Liver (tissue), 7 donors: ENCODE measurements at regions not wholly inside any gene's neighbourhood (a gene's known extent, or its start where the extent isn't known, plus 50 kb on each side); places are given as distances from the start of the nearest gene placed in this dataset.

Source experiments
- DNase-seq: peaks from one replicate; pipeline ENCODE4 v3.0.0-alpha.2; 2017; ENCODE audit warnings: low spot score
- H3K27ac ChIP-seq, 2 donors: one replicate each; pipeline ENCODE4 v1.7.0; 2013; ENCODE audit warnings: inconsistent platforms in 2 of 2, low read length in 2 of 2, control low read depth in 1 of 2, low read depth in 1 of 2, mild to moderate bottlenecking in 1 of 2
- H3K27me3 ChIP-seq, 4 donors: one replicate each; pipeline versions ENCODE4 v1.6.1 to v1.7.0; 2013; ENCODE audit warnings: low read length in 3 of 4, inconsistent platforms in 1 of 4, mild to moderate bottlenecking in 1 of 4, moderate library complexity in 1 of 4; ENCODE audit not compliant: control insufficient read depth in 4 of 4, insufficient read depth in 4 of 4
- H3K36me3 ChIP-seq, 4 donors: one replicate each; pipeline versions ENCODE4 v1.6.1 to v1.7.0; 2013; ENCODE audit warnings: low read length in 3 of 4, mild to moderate bottlenecking in 3 of 4, low read depth in 1 of 4, moderate library complexity in 1 of 4; ENCODE audit not compliant: control insufficient read depth in 4 of 4, insufficient read depth in 3 of 4
- H3K4me1 ChIP-seq, 4 donors: one replicate each; pipeline versions ENCODE4 v1.6.1 to v1.7.0; 2013; ENCODE audit warnings: low read length in 3 of 4, mild to moderate bottlenecking in 3 of 4, moderate library complexity in 1 of 4; ENCODE audit not compliant: control insufficient read depth in 4 of 4, insufficient read depth in 4 of 4
- H3K4me3 ChIP-seq, 3 donors: one replicate each; pipeline versions ENCODE4 v1.6.1 to v1.7.0; 2013; ENCODE audit warnings: low read length in 3 of 3, control low read depth in 1 of 3, low read depth in 1 of 3, mild to moderate bottlenecking in 1 of 3
- H3K9ac ChIP-seq, 2 donors: one replicate each; pipeline ENCODE4 v1.7.0; 2013; ENCODE audit warnings: low read length in 2 of 2, mild to moderate bottlenecking in 2 of 2, moderate library complexity in 2 of 2, control low read depth in 1 of 2, low read depth in 1 of 2
- H3K9me3 ChIP-seq, 4 donors: one replicate each; pipeline versions ENCODE4 v1.6.1 to v1.7.0; 2013; ENCODE audit warnings: low read length in 3 of 4; ENCODE audit not compliant: control insufficient read depth in 4 of 4
- EGR1 ChIP-seq, 2 donors: IDR thresholded peaks; 2 replicates each; pipeline ENCODE4 v1.6.1; 2016 to 2018; ENCODE audit warnings: antibody characterized with exemption in 2 of 2, low read depth in 2 of 2
- FOXA1 ChIP-seq: IDR thresholded peaks from 2 replicates; pipeline ENCODE4 v1.6.1; 2016; ENCODE audit warnings: antibody characterized with exemption
- FOXA2 ChIP-seq: IDR thresholded peaks from 2 replicates; pipeline ENCODE4 v1.6.1; 2016; ENCODE audit warnings: antibody characterized with exemption
- HNF4A ChIP-seq, 2 donors: conservative IDR thresholded peaks; 2 replicates each; pipeline ENCODE4 v1.6.1; 2016; ENCODE audit warnings: antibody characterized with exemption in 2 of 2, mild to moderate bottlenecking in 2 of 2
- HNF4G ChIP-seq: IDR thresholded peaks from 2 replicates; pipeline ENCODE4 v1.6.1; 2016; ENCODE audit warnings: antibody characterized with exemption
- JUND ChIP-seq, 2 donors: IDR thresholded peaks; 2 replicates each; pipeline ENCODE4 v1.6.1; 2016; ENCODE audit warnings: antibody characterized with exemption in 2 of 2
- MAX ChIP-seq: IDR thresholded peaks from 2 replicates; pipeline ENCODE4 v1.6.1; 2016; ENCODE audit warnings: antibody characterized with exemption
- RAD21 ChIP-seq, 2 donors: IDR thresholded peaks; 2 replicates each; pipeline ENCODE4 v1.6.1; 2016; ENCODE audit warnings: antibody characterized with exemption in 2 of 2, mild to moderate bottlenecking in 2 of 2
- REST ChIP-seq: IDR thresholded peaks from 2 replicates; pipeline ENCODE4 v1.6.1; 2016; ENCODE audit warnings: antibody characterized with exemption, mild to moderate bottlenecking
- RXRA ChIP-seq, 2 donors: IDR thresholded peaks; 2 replicates each; pipeline ENCODE4 v1.6.1; 2017 to 2018; ENCODE audit warnings: antibody characterized with exemption in 2 of 2, mild to moderate bottlenecking in 1 of 2
- SP1 ChIP-seq: IDR thresholded peaks from 2 replicates; pipeline ENCODE4 v1.6.1; 2018; ENCODE audit warnings: antibody characterized with exemption, mild to moderate bottlenecking
- TAF1 ChIP-seq: conservative IDR thresholded peaks from 2 replicates; pipeline ENCODE4 v1.6.1; 2016; ENCODE audit warnings: antibody characterized with exemption, mild to moderate bottlenecking
- YY1 ChIP-seq: IDR thresholded peaks from 2 replicates; pipeline ENCODE4 v1.6.1; 2016; ENCODE audit warnings: antibody characterized with exemption, mild to moderate bottlenecking
- WGBS: extraction: QIAGEN DNeasy Blood & Tissue Kit; methylation state at CpG from one replicate; pipeline ENCODE4 v1.1.7; 2013; 5-methylcytosine and 5-hydroxymethylcytosine counted together
- TF ChIP-seq, protein P1 (sequence below): IDR thresholded peaks from 2 replicates; pipeline ENCODE4 v1.6.1; 2016; ENCODE audit warnings: antibody characterized with exemption
- donor health status: healthy.
- donor health status: healthy.
- donor health status: healthy.
- donor health status: healthy.

- DNase-seq = no peak
- no peak overlapping the region for H3K9ac ChIP-seq
- no peak for TF ChIP-seq HNF4G
- no peak for TF ChIP-seq HNF4A (conservative IDR thresholded peaks at IDR 0.05)
- TF ChIP-seq YY1 = no peak
- no peak for TF ChIP-seq MAX
- no peak for TF ChIP-seq FOXA1
- TF ChIP-seq, protein P1, sequence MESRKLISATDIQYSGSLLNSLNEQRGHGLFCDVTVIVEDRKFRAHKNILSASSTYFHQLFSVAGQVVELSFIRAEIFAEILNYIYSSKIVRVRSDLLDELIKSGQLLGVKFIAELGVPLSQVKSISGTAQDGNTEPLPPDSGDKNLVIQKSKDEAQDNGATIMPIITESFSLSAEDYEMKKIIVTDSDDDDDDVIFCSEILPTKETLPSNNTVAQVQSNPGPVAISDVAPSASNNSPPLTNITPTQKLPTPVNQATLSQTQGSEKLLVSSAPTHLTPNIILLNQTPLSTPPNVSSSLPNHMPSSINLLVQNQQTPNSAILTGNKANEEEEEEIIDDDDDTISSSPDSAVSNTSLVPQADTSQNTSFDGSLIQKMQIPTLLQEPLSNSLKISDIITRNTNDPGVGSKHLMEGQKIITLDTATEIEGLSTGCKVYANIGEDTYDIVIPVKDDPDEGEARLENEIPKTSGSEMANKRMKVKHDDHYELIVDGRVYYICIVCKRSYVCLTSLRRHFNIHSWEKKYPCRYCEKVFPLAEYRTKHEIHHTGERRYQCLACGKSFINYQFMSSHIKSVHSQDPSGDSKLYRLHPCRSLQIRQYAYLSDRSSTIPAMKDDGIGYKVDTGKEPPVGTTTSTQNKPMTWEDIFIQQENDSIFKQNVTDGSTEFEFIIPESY = no peak
- no peak for TF ChIP-seq FOXA2
- TF ChIP-seq EGR1 (IDR thresholded peaks at IDR 0.05; ENCODE audit: low read depth in 2 of 2) = no peak
- TF ChIP-seq REST = no peak
- no peaks in the 10 kb centered on the region for H3K27me3 ChIP-seq
- no peak overlapping the region for H3K27ac ChIP-seq
- H3K4me3 ChIP-seq = no peak overlapping the region
- no peaks in the 10 kb centered on the region for H3K4me1 ChIP-seq
- WGBS = 88% methylated on average over 3 of the region's 3 CpGs
- no peaks in the 10 kb centered on the region for H3K36me3 ChIP-seq
- no peaks in the 10 kb centered on the region for H3K9me3 ChIP-seq
These were observed 435.0 kb downstream of the RND3 start for GRCh38 chr2:150052457-150052856.

DNA sequence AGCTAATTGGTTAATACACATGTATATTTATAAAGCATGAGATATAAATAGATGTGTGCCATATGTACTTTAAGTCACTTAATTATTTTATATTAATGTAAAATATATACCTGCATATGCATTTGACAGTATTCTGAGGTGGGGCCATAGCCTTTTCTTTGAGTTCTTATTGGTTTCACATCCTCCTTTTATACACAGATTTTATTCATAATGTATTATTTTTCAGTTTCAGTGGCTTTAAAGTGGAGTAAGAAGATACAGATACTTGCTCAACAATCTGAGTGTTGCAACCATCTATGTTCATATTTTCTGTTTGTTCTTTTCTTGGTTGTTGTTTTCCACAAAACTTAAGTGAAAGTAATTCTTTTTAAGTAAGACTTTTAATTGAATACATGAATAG lies 436.5 kb downstream of the RND3 start:
- TF ChIP-seq TAF1 (no peak), RXRA (IDR thresholded peaks at IDR 0.05) (no peak), HNF4G (no peak), JUND (IDR thresholded peaks at IDR 0.05) (no peak)
- H3K9ac ChIP-seq = no peak overlapping the region
- no peaks in the 10 kb centered on the region for H3K36me3 ChIP-seq
- H3K4me3 ChIP-seq = no peak overlapping the region
- no peaks in the 10 kb centered on the region for H3K27me3 ChIP-seq
- no peaks in the 10 kb centered on the region for H3K4me1 ChIP-seq
- H3K9me3 ChIP-seq = no peaks in the 10 kb centered on the region
- H3K27ac ChIP-seq = no peak overlapping the region
- DNase-seq = no peak

- Histone ChIP-seq H3K27ac (no peak overlapping the region), H3K27me3 (no peaks in the 10 kb centered on the region), H3K36me3 (no peaks in the 10 kb centered on the region), H3K9me3 (no peaks in the 10 kb centered on the region), H3K4me1 (no peaks in the 10 kb centered on the region), H3K9ac (no peak overlapping the region), H3K4me3 (no peak overlapping the region)
- TF ChIP-seq FOXA2 = no peak
- no peak for TF ChIP-seq RAD21 (IDR thresholded peaks at IDR 0.05)
- TF ChIP-seq RXRA (IDR thresholded peaks at IDR 0.05) = no peak
- TF ChIP-seq FOXA1 = no peak
- no peak for TF ChIP-seq YY1
- TF ChIP-seq, protein P1 = no peak
- TF ChIP-seq SP1 = no peak
- WGBS = 81% methylated on average over 5 of the region's 5 CpGs
- DNase-seq = no peak
These were observed 437.4 kb downstream of the RND3 start for GRCh38 chr2:150050036-150050435.
